Activated CD8-positive, alpha-beta memory T cell treated with anti-CD3 and anti-CD28 coated beads for 48 hours (primary cell): ENCODE measurements at regions not wholly inside any gene's neighbourhood (a gene's known extent, or its start where the extent isn't known, plus 50 kb on each side); places are given as distances from the start of the nearest gene placed in this dataset.
"Not testable (repeated sequence)": the region's sequence is repeated elsewhere in the genome, so short reads cannot be mapped to it uniquely, and the experiment has no call there.

Experiments
- DNase-seq, 3 experiments: peaks; one replicate each; pipeline ENCODE4 v3.0.0-alpha.2; 2020; ENCODE audit warnings: low read depth in 2 of 3, low spot score in 2 of 3

DNA sequence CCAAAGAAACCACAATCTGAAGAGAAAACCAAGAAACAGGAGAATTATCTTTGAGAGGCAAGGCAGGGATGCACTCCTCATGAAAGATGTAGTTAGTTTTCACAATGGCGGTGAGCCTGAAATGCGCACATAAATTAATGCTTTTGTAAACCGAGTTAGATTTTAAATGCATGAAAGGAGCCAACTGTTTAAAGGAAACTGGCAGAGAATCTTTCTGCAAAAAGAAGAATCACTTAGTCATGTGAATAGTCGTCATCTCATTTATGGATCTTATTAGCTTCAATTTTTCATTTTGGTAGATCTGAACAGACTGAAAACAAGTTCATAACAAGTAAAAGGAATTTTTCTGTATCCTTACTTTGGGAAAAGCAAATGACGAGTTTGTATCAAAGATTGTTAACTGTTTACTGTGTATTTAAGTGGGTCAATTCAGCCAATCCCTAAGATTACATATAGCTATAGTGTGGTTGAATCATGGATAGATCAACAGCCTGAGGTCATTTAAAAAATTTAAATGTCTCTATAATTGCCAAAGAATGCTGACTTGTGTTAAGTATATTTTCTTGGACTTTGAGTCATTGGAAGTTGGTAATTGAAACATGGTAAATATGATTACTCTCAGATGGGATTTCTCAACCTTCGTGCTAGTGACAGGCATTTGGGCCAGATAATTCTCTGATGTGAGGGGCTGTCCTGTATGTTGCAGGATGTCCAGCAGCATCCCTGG is 226.6 kb upstream of the KAZN start:
- no peak for DNase-seq

DNA sequence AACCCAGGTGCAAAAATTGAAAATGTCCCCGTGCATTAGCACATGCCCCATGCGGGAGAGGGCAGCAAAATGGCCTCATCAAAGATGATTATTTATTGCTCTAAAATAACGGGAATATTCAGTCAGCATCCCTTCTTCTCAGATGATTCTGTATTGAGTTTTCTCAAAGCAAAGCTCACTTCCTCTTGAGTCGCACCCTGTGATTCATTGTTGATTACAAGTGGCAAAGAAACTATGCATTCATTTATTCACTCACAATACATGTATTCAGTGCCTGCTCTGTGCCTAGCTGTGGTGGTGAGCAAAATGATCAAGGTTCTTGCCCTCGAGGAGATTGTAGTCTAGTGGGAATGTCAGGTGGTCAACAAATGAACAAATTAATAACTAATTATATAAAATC is 226.0 kb upstream of the KAZN start:
- no peak for DNase-seq

DNA sequence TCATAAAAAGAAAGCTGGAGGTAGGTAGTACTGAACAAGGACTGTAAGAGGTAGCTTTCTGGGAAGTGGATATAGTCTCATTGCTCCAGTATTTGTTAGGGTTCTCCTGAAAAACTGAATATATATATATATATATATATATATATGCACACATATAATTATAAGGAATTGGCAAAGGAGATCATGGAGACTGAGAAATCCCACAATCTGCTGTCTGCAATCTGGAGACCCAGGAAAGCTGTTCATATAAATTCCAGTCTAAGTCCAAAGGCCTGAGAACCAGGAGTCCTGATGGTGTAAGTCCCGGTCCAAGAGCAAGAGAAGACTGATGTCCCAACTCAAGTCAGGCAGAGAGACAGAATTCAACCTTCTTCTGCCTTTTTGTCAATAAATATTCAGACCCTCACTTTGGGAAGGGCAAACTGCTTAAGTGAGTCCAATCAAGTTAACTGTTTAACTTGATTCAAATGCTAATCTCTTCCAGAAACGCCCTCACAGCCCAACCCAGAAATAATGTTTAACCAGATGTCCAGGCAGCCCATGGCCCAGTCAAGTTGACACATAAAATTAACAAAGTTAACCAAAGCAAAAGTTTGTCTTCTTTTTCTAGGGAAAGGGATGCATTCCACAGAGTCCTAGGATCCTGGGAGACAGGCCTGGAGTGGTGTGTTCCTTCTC is 225.3 kb upstream of the KAZN start:
- DNase-seq, result no peak

DNA sequence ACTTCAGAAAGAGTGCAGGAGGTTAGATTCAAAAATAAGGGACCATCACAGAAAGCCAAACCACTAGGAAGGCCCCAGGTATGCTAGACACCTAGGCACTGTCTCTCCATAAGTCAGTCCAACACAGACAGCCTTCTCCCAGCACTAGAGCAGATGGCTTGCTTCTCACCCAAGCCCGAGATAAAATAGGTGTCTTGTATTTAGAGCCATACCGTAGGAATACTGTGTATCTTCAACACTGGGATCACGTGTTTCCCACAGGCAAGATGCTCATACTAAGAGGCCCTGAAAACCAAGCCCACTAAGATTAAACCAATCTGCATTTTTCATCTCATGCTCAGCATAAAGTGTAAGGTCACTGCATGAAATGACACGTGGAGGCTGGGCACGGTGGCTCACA is 223.3 kb upstream of the KAZN start:
- no peak for DNase-seq

DNA sequence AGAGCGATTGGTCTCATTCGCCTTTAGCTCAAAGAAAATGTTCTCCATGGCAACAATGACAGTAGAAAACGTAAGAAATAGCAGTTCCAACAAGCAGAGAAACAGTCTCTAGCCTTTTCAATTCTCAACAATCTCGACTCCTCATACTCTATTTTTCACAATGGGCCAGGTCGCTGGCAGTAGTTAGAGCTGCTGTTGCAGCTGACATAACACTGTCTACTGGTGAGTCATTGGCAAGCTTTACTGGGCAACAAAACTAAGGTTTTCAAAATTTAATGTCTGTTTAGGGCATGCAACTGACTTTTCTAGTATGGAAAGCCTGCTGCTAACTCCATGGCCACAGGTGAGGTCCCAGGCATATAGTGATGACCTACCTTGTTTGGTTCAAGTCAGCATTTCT is 221.1 kb upstream of the KAZN start:
- DNase-seq, result no peak

DNA sequence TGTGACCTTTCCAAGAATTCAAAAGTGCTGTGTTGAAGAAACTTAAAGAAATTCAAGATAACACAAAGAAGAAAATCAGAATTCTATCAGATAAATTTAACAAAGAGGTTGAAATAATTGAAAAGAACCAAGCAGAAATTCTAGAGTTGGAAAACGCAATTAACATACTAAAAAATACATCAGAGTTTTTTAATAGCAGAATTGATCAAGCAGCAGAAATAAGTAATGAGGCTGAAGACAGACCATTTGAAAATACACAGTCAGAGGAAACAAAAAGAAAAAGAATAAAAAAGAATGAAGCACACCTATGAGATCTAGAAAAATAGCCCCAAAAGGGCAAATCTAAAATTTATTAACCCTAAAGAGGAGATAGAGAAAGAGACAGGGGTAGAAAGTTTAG is 218.1 kb upstream of the KAZN start:
- DNase-seq, result no peak

DNA sequence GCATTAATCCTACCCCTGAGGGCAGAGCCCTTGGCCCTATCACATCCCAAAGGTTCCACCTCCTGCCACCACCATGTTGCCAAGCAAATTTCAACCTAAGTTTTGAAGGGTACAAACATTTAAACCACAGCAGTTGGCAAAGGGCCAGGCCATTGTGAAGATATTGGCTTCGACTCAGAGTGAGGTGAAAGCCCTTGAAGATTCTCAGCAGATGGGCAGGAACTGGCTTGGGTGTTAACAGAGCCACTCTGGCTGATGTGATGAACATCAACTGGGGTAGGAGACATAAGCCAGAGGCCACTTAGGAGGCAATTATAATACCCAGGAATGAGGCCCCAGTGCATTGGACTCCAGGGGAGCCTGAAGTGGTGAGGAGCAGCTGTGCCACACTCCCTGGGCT is 207.7 kb upstream of the KAZN start:
- no peak for DNase-seq

DNA sequence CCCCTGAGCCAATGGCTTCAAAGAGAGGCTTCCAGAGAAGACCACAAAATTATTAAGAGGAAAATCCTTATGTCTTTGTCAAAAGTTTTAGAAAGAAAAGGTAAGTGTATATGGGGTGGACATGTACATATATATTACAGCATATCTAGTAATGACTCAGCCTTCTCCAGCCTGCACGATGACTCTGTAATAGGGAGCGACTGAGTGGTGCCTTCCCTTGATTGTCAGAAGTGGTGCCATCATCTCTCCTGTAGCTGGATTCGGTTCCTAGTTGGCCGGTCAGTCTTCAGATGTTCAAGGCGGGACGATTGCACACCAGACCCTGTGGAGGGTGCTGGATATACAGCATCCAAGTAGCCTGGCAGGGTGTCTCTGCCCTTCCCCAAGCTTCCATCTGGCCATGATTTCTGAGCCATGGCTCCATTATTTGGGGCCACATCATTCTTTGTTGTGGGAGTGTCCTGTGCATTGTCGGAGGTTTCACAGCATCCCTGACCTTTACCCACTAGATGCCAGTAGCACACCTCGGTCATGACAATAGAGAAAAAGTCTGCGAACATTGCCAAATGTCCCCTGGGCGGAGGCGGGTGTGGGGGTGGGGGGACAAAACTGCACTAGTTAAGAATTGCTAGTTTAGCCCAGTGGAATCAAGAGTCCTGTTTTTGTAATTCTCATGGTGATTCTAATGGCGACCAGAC is 206.2 kb upstream of the KAZN start:
- DNase-seq, result no peak

DNA sequence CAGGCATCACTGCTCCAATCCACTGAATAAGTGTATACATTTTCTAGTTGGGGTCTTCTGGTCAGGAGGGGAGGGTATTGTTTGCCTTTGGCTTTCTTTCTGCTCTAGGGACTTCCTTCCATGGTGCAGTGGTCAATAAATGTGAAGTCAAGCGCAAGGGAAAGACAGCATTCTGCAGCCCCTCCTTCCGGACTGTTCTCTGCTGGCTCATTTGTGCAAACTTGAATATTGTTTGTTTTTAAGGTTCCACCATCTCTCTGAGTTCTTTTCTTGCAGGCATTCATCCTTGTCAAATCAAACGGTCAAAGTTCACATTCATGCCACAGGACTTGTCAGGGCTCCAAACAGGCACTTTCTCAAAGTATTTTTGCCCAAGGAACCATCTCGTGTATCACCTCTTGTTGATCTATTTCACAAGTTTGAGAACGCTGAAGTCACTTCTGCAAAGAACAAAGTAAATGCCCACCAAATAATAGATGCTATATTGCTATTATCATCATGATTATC is 205.6 kb upstream of the KAZN start:
- DNase-seq, result no peak

DNA sequence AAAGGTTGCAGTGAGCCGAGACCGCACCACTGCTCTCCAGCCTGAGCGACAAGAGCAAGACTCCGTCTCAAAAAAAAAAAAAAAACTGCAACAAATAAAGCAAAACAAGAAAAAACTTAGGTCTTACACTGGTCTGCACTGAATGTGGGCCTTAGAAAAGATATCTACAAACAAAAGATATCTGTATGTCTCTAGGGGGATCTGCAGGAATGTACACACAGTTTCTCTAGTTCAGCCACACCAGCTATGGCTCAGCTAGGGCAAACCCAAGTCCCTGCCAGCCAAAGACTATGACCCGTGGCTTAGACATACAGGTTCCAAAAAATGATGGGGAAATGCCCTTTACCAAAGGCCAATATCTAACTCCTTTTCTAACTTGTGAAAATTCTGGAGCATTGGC is 202.4 kb upstream of the KAZN start:
- DNase-seq, result no peak

DNA sequence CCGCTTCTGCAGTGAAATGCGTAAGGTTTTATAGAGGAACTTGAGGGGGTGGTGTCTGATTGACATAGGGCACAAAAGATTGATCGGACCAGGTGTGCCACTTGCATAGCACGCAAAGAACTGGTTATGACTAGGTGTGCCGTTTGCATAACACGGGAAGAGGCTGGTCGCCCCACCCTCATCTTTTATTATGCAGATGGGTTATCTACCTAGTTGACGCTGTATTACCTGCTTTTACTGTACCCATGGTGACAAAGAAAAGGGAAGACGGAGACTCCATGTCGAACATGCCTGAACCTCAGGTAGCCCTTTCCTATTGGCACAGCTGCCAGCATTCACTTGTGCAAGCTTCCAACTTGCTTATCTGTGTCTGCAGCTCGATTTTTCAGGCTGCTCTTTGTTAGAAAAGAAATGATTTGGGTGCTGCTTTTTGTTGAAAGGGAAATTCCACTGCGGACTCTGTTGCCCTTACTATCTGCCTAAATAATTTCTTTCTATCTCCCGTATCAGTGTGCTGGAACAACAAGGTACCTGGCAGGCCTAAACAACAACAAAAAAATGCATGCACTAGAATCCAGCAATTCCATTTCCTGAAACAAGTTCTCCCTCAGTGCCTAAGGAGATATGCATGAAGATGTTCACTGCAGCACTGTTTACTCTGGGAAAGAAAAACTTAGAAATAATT is 194.4 kb upstream of the KAZN start:
- no peak for DNase-seq

DNA sequence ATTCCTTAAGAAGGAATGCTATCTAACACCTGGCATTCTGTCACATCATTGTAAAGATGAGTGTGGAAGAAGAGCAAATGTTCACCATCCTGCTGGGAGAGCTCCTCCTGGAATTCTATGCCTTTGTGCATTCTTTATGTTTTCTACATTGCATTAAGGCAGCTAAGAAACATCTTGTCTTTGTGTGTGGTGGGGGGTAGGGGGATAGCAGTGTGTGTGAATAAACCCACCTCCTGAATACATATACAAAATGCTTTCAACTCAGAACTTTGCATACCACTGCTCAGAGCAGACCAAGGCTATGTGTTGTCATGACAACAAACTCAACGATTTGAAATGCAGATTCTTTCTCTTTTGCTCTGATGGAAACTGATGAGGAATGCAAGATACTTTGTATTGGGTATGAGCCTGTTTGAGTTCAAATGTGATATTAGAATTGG is 193.6 kb upstream of the KAZN start:
- no peak for DNase-seq

DNA sequence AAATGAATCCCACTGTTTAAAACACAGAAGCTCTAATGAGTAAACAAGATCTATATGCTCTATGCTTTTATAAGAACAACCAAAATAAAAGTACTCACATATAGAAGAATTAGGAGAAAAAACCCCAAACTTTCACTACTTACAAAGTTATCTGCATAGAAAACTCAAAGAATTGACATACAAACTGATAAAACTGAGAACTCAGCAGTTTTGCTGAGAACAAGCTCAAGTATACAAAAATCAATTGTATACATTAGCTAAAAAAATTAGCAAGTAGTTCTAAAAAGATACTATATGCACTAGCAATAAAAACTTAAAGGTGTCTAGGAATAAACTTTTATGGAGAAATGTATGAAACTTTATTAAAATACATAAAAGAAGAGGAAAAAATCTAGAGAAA is 186.2 kb upstream of the KAZN start:
- DNase-seq, result no peak

DNA sequence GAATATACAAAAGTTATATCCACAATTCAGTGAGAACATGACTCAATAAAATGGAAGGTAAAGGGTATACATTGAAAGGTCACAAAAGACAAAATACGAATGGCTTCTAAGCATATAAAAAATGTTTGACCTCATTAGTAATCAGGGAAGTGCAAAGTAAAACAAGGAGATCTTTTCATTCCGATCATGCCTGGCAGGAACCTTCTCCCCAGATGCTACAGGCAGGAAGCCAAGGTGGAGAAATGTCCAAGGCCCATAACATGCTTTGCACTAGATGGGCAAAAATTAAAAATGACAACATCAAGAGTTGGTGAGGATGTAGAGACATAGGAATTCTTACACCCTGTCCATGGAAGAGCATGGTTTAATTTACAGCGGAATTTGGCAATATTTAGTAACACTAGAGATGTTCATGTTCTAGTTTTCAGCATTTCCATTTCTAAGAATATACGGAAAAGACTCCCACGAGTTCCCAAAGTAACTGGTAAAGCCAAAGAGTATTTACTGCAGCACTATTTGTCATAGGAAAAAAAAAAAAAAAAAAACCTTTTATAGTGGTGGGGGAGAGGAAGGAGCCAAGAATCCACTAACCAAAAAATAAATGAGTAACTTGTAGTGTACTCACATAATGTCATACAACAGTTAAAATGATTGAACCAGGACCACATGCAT is 184.5 kb upstream of the KAZN start:
- no peak for DNase-seq

DNA sequence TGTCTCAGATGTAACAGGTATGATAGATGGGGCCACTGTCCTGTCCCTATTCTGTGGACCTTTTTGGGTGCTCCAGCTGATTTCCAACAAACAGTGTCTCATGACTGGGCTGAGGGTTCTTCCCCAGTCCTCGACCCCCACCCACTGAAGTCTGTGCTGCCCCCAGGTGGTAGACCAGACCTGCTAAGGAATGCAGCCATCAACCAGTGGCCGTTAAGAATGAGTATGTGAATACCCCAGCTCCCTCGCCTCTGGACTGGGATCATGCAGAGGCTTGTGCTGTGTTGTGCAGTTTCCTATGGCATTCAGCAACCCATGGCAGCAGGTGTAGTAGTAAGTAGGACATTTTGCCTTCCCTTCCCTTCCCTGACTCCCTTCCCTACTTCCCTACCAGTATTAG is 183.1 kb upstream of the KAZN start:
- no peak for DNase-seq

DNA sequence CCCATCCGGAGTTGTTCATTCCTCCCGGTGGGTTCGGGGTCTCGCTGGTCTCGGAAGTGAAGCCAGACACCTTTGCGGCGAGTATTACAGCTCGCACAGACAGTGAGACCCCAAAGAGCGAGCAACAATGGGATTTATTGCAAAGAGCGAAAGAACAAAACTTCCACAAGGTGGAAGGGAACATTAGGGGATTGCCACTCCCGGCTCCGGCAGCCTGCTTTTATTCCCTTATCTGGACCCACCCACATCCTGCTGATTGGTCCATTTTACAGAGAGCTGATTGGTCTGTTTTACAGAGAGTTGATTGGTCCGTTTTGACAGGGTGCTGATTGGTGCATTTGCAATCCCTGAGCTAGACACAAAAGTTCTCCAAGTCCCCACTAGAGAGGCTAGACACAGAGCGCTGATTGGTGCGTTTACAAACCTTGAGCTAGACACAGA is 178.7 kb upstream of the KAZN start:
- DNase-seq, result not testable (repeated sequence)

DNA sequence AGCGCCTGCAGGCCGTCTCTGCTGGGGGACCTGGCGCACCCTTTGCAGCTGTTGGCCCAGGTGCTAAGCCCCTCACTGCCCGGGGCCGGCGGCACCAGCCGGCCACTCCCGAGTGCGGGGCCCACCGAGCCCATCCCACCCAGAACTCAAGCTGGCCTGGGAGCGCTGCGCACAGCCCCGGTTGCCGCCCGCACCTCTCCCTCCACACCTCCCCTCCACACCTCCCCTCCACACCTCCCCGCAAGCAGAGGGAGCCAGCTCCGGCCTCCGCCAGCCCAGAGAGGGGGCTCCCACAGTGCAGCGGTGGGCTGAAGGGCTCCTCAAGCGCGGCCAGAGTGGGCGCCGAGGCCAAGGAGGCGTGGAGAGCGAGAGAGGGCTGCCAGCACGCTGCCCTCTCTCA is 177.8 kb upstream of the KAZN start:
- no peak for DNase-seq

DNA sequence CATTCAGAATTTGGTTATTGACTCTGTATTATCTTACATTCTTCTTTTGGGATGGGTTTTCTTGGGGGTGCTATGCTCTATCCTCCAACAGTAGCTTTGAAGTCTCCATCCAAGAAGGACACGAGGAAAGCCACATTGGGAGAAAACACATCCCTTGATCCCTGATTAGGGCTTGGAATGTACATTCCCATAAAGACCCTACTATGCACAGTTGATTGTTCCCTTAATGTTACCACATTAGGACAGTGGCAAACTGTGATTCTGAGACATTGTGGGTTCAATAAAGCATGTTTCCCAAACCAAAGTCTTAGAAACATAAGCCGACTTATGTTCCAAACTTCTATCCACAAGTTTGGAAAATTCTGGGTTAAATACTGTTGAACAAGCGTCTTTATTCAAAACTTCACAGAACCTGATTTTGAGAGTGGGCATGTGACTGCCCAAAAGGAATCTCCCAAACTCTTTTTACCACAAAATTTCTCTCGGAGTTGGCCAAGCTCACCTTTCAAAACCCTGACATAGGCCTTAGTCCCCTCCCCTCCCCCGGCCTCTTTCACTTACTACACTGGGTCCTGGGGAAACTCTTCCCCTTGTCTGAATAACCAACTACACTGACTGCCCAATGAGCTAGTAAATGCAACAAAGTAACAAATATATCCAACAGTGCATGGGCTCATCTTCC is 177.0 kb upstream of the KAZN start:
- DNase-seq, result no peak

DNA sequence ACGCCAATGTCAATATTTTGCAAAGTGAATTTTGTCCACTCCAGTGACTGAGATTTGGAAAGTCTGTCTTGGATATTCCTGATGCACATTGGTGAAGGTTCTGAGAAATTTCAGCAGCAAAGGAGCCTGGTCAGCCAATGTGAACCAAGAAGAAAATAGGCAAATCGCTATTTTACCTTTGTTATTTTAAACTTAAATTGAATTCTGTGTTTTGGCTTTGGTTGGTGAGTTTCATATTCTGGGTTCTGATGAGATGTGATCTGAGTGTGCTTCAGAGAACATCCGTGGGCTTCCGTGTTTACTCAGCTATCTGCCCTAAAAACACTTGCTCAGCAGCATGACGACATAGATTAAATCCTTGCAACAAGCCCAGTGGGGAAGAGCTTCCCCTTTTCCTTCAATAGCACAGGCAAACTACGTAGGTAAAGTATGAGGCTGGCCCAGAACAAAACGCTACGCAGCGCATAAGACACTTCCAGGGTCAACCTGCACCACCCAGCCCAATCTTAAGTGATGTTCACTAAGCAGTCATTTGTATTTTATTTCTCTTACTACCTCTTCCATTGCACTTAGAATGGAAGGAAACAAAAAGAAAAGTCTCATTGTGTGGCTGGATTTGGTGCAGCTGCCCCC is 176.4 kb upstream of the KAZN start:
- DNase-seq, result no peak
